Keratinocyte (primary cell): ENCODE measurements at regions not wholly inside any gene's neighbourhood (a gene's known extent, or its start where the extent isn't known, plus 50 kb on each side); places are given as distances from the start of the nearest gene placed in this dataset.

Source experiments
- DNase-seq: peaks from one replicate; pipeline ENCODE4 v3.0.0-alpha.2; 2011; ENCODE audit warnings: low read depth, missing footprints, low spot score
- FAIRE-seq: peaks from 2 replicates; lab custom pipeline; 2011; peaks lifted over from hg19 to GRCh38; lab: Jason Lieb, UNC
- H2AFZ ChIP-seq: 2 replicates; pipeline ENCODE4 v1.6.0; 2012; ENCODE audit warnings: low read length, control low read depth, inconsistent platforms; ENCODE audit not compliant: control insufficient read depth
- H3K27ac ChIP-seq: 2 replicates; pipeline ENCODE4 v1.5.1; 2011; ENCODE audit warnings: low read length; ENCODE audit not compliant: control insufficient read depth, insufficient read depth
- H3K27me3 ChIP-seq: 3 replicates; pipeline ENCODE4 v1.6.0; 2011; ENCODE audit warnings: low read length; ENCODE audit not compliant: control insufficient read depth, insufficient read depth; ENCODE audit errors: extremely low read depth
- H3K36me3 ChIP-seq, 2 experiments: 2 replicates in 1 of 2; 3 replicates in 1 of 2; pipeline ENCODE4 v1.5.1; 2011; ENCODE audit warnings: low read length in 2 of 2, mild to moderate bottlenecking in 1 of 2; ENCODE audit not compliant: control insufficient read depth in 2 of 2, insufficient read depth in 2 of 2; ENCODE audit errors: extremely low read depth in 1 of 2
- H3K4me1 ChIP-seq: 3 replicates; pipeline ENCODE4 v1.5.1; 2011; ENCODE audit warnings: low read length; ENCODE audit not compliant: control insufficient read depth, insufficient read depth; ENCODE audit errors: extremely low read depth
- H3K4me2 ChIP-seq: 3 replicates; pipeline ENCODE4 v1.6.0; 2011; ENCODE audit warnings: low read depth, low read length; ENCODE audit not compliant: control insufficient read depth, insufficient read depth; ENCODE audit errors: extremely low read depth
- H3K4me3 ChIP-seq, 3 experiments: fragments of 200-600 bp in 1 of 3; sonication (generic) in 1 of 3; 2 replicates in 2 of 3; 3 replicates in 1 of 3; pipeline ENCODE4 v1.5.1; 2011 to 2016; ENCODE audit warnings: low read length in 3 of 3, mild to moderate bottlenecking in 3 of 3, control low read depth in 2 of 3, inconsistent platforms in 1 of 3, low read depth in 1 of 3, mixed read lengths in 1 of 3, mixed run types in 1 of 3, moderate library complexity in 1 of 3; ENCODE audit not compliant: control insufficient read depth in 2 of 3, insufficient read depth in 2 of 3; ENCODE audit errors: extremely low read depth in 1 of 3
- H3K79me2 ChIP-seq: 2 replicates; pipeline ENCODE4 v1.6.0; 2012; ENCODE audit warnings: low read length; ENCODE audit not compliant: control insufficient read depth, insufficient read depth
- H3K9ac ChIP-seq: 3 replicates; pipeline ENCODE4 v1.6.0; 2011; ENCODE audit warnings: low read length; ENCODE audit not compliant: control insufficient read depth, insufficient read depth; ENCODE audit errors: extremely low read depth
- H3K9me1 ChIP-seq: 3 replicates; pipeline ENCODE4 v1.6.0; 2011; ENCODE audit warnings: low read length; ENCODE audit not compliant: control insufficient read depth, insufficient read depth; ENCODE audit errors: extremely low read depth
- H3K9me3 ChIP-seq: 2 replicates; pipeline ENCODE4 v1.5.1; 2012; ENCODE audit warnings: low read depth, low read length; ENCODE audit not compliant: control insufficient read depth
- H4K20me1 ChIP-seq: 3 replicates; pipeline ENCODE4 v1.6.0; 2011; ENCODE audit warnings: low read length; ENCODE audit not compliant: control insufficient read depth, insufficient read depth; ENCODE audit errors: extremely low read depth
- CTCF ChIP-seq, 3 experiments: IDR thresholded peaks in 1 of 3; conservative IDR thresholded peaks in 1 of 3; optimal IDR thresholded peaks in 1 of 3; 2 replicates in 2 of 3; 3 replicates in 1 of 3; pipeline versions ENCODE3 to v1.5.1; 2011; ENCODE audit warnings: low read length in 3 of 3, mild to moderate bottlenecking in 3 of 3, moderate library complexity in 2 of 3, control low read depth in 1 of 3, inconsistent platforms in 1 of 3; ENCODE audit not compliant: insufficient read depth in 2 of 3; ENCODE audit errors: extremely low read depth in 1 of 3
- EZH2 ChIP-seq: IDR thresholded peaks from one replicate; pipeline ENCODE4 v1.6.1; 2012; ENCODE audit warnings: inconsistent platforms, mild to moderate bottlenecking, low read length, moderate library complexity
- dilution Hi-C: fragments of 300-500 bp; cut with MboI; formaldehyde crosslinking; loops from one replicate; pipeline ENCODE4 v1.7.0; 2020; ENCODE audit warnings: low sequenced_read_pairs; ENCODE audit not compliant: extremely low pct_ligation_motif_present

DNA sequence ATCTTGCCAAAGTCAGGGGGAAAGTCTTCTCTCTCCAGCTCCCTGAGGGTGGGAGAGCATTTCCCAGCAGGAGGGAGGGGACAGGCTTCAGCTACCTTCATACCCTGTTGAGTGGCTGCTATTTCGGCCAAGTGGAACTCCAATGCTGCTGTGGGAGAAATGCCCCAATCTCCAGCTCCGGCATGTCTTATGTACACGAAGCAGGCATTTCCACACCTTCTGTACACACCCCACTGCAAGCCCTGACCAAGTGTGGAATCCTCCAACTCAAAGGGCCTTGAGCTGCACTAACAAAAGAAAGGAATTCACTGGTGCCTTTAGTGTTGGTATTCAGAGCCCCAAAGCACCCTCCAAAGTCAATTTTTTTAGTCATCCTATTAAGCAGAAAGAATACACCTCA lies 313.6 kb upstream of the NT5E start:
- no peaks in the 10 kb centered on the region for H3K79me2 ChIP-seq
- H2AFZ ChIP-seq = no peak overlapping the region
- no peak for DNase-seq
- H3K9me1 ChIP-seq = no peaks in the 10 kb centered on the region
- no peaks in the 10 kb centered on the region for H3K36me3 ChIP-seq
- H3K9ac ChIP-seq = no peak overlapping the region
- TF ChIP-seq EZH2 (no peak), CTCF (optimal IDR thresholded peaks at IDR 0.05 in 1 of 3, IDR thresholded peaks at IDR 0.05 in 1 of 3, conservative IDR thresholded peaks at IDR 0.05 in 1 of 3; ENCODE audit: extremely low read depth in 1 of 3, insufficient read depth in 2 of 3, low read length in 3 of 3) (no peak)
- H3K4me2 ChIP-seq = no peak overlapping the region
- dilution Hi-C loops = no loop called here
- no peak overlapping the region for H3K4me3 ChIP-seq
- no peaks in the 10 kb centered on the region for H3K4me1 ChIP-seq
- H3K9me3 ChIP-seq = no peaks in the 10 kb centered on the region
- no peak for FAIRE-seq
- no peak overlapping the region for H3K27ac ChIP-seq
- H3K27me3 ChIP-seq = no peaks in the 10 kb centered on the region
- H4K20me1 ChIP-seq = no peaks in the 10 kb centered on the region

GRCh38 chr6:85135376-85136094 lies 314.3 kb upstream of the NT5E start:
- Histone ChIP-seq H3K27ac (no peak overlapping the region), H3K4me2 (no peak overlapping the region)
- DNase-seq = no peak

More at GRCh38 chr6:85135376-85136094, 314.3 kb upstream of the NT5E start:
- H3K4me3 ChIP-seq = no peak overlapping the region
- no peak overlapping the region for H2AFZ ChIP-seq
- H3K79me2 ChIP-seq = no peaks in the 10 kb centered on the region
- FAIRE-seq = no peak
- no peaks in the 10 kb centered on the region for H3K36me3 ChIP-seq
- TF ChIP-seq EZH2 (no peak), CTCF (optimal IDR thresholded peaks at IDR 0.05 in 1 of 3, IDR thresholded peaks at IDR 0.05 in 1 of 3, conservative IDR thresholded peaks at IDR 0.05 in 1 of 3; ENCODE audit: extremely low read depth in 1 of 3, insufficient read depth in 2 of 3, low read length in 3 of 3) (no peak)
- H3K9me1 ChIP-seq = no peaks in the 10 kb centered on the region
- H4K20me1 ChIP-seq = no peaks in the 10 kb centered on the region
- H3K9me3 ChIP-seq = no peaks in the 10 kb centered on the region
- dilution Hi-C loops = no loop called here
- H3K27me3 ChIP-seq = no peaks in the 10 kb centered on the region
- H3K4me1 ChIP-seq = no peaks in the 10 kb centered on the region
- H3K9ac ChIP-seq = no peak overlapping the region
